ENCODE measurements at regions not wholly inside any gene's neighbourhood (a gene's known extent, or its start where the extent isn't known, plus 50 kb on each side); places are given as distances from the start of the nearest gene placed in this dataset.
"Not testable (repeated sequence)": the region's sequence is repeated elsewhere in the genome, so short reads cannot be mapped to it uniquely, and the experiment has no call there.

- DNase-seq (ENCODE audit: low spot score): no peak
Observed at GRCh38 chr3:75337226-75337900, 326.8 kb upstream of the FRG2C start.

GRCh38 chr3:75338342-75338741, 325.8 kb upstream of the FRG2C start:
- no peak for ATAC-seq (ENCODE audit: low FRiP score)
- no peak for DNase-seq (ENCODE audit: low spot score)
- no peak for TF ChIP-seq CTCF (IDR thresholded peaks at IDR 0.05)

More at GRCh38 chr3:75337226-75337900, 326.8 kb upstream of the FRG2C start:
- ATAC-seq (ENCODE audit: low FRiP score): no peak
- TF ChIP-seq CTCF (IDR thresholded peaks at IDR 0.05): no peak

GRCh38 chr3:75341324-75342067, 322.6 kb upstream of the FRG2C start:
- TF ChIP-seq CTCF (IDR thresholded peaks at IDR 0.05): no peak
- ATAC-seq (ENCODE audit: low FRiP score) (no peak), DNase-seq (ENCODE audit: low spot score) (no peak)

GRCh38 chr3:75342425-75342824, 321.7 kb upstream of the FRG2C start:
- TF ChIP-seq CTCF (IDR thresholded peaks at IDR 0.05): no peak
- no peak for DNase-seq (ENCODE audit: low spot score)
- ATAC-seq (ENCODE audit: low FRiP score): no peak

- ATAC-seq (ENCODE audit: low FRiP score); DNase-seq (ENCODE audit: low spot score): not testable (repeated sequence)
Observed at GRCh38 chr3:75350536-75350935, 313.6 kb upstream of the FRG2C start.

GRCh38 chr3:75362086-75362784, 301.9 kb upstream of the FRG2C start:
- ATAC-seq (ENCODE audit: low FRiP score); DNase-seq (ENCODE audit: low spot score): not testable (repeated sequence)

- not testable (repeated sequence) for ATAC-seq (ENCODE audit: low FRiP score); DNase-seq (ENCODE audit: low spot score)
Observed at GRCh38 chr3:75372964-75373363, 291.2 kb upstream of the FRG2C start.

GRCh38 chr3:75379840-75380239, 284.3 kb upstream of the FRG2C start:
- DNase-seq (ENCODE audit: low spot score); ATAC-seq (ENCODE audit: low FRiP score): not testable (repeated sequence)

GRCh38 chr3:75380276-75380771, 283.8 kb upstream of the FRG2C start:
- DNase-seq (ENCODE audit: low spot score) (no peak), ATAC-seq (ENCODE audit: low FRiP score) (no peak)
- no peak for TF ChIP-seq CTCF (IDR thresholded peaks at IDR 0.05)

- ATAC-seq (ENCODE audit: low FRiP score): not testable (repeated sequence)
Observed at GRCh38 chr3:75384016-75384415, 280.1 kb upstream of the FRG2C start.

GRCh38 chr3:75388486-75389124, 275.5 kb upstream of the FRG2C start:
- DNase-seq (ENCODE audit: low spot score); ATAC-seq (ENCODE audit: low FRiP score): not testable (repeated sequence)

More at GRCh38 chr3:75384016-75384415, 280.1 kb upstream of the FRG2C start:
- DNase-seq (ENCODE audit: low spot score): not testable (repeated sequence)

- not testable (repeated sequence) for DNase-seq (ENCODE audit: low spot score); ATAC-seq (ENCODE audit: low FRiP score)
Observed at GRCh38 chr3:75393288-75393694, 270.8 kb upstream of the FRG2C start.
